H1 (cell line): ENCODE measurements at regions not wholly inside any gene's neighbourhood (a gene's known extent, or its start where the extent isn't known, plus 50 kb on each side); places are given as distances from the start of the nearest gene placed in this dataset.
A peak's percentile ranks its signal among the peaks of the same experiment; 100 is the strongest.

Experiments used
- CTCF ChIA-PET: fragments of 300-600 bp; sonication (Branson Sonifier 250); formaldehyde crosslinking; loops from one replicate; lab custom pipeline; 2021; ENCODE audit not compliant: partially characterized antibody; lab: Charles Lee
- POLR2A ChIA-PET: fragments of 300-600 bp; sonication (Branson Sonifier 250); formaldehyde crosslinking; loops from one replicate; lab custom pipeline; 2021; ENCODE audit warnings: inconsistent platforms; ENCODE audit not compliant: partially characterized antibody; lab: Charles Lee
- DNase-seq, 2 experiments: peaks; one replicate each; pipeline versions ENCODE4 v3.0.0 to v3.0.0-alpha.2; 2010 to 2022; ENCODE audit warnings: low spot score in 2 of 2, low read depth in 1 of 2, mixed read lengths in 1 of 2
- FAIRE-seq: peaks from 2 replicates; lab custom pipeline; 2011; peaks lifted over from hg19 to GRCh38; lab: Jason Lieb, UNC
- H2AFZ ChIP-seq: 2 replicates; pipeline ENCODE4 v1.8.1; 2012; ENCODE audit warnings: low read length, inconsistent platforms
- H2AK5ac ChIP-seq: 2 replicates; pipeline ENCODE4 v1.6.1; 2013; ENCODE audit warnings: low read depth, low read length
- H2BK120ac ChIP-seq: replicated peaks from 2 replicates; pipeline ENCODE3; 2013; ENCODE audit warnings: low read depth, low read length, inconsistent platforms
- H2BK12ac ChIP-seq: 2 replicates; pipeline ENCODE4 v1.6.1; 2013; ENCODE audit warnings: low read depth, low read length
- H2BK15ac ChIP-seq: 2 replicates; pipeline ENCODE4 v1.6.1; 2013; ENCODE audit warnings: low read length
- H2BK20ac ChIP-seq: 2 replicates; pipeline ENCODE4 v1.6.1; 2013; ENCODE audit warnings: low read length
- H2BK5ac ChIP-seq: 2 replicates; pipeline ENCODE4 v1.6.1; 2013; ENCODE audit warnings: low read depth, low read length
- H3K14ac ChIP-seq: 2 replicates; pipeline ENCODE4 v1.6.1; 2013; ENCODE audit warnings: inconsistent platforms; ENCODE audit not compliant: insufficient read length
- H3K18ac ChIP-seq: 2 replicates; pipeline ENCODE4 v1.6.1; 2013; ENCODE audit warnings: low read length; ENCODE audit errors: extremely low read depth
- H3K23ac ChIP-seq: 2 replicates; pipeline ENCODE4 v1.6.1; 2013; ENCODE audit warnings: inconsistent platforms; ENCODE audit not compliant: insufficient read length
- H3K23me2 ChIP-seq: 2 replicates; pipeline ENCODE4 v1.6.1; 2013; ENCODE audit warnings: low read depth, low read length
- H3K27ac ChIP-seq: 2 replicates; pipeline ENCODE4 v1.6.1; 2011; ENCODE audit warnings: low read depth, low read length, inconsistent platforms
- H3K27me3 ChIP-seq, 4 experiments: replicated peaks in 1 of 4; 1 replicate in 1 of 4; 2 replicates in 3 of 4; pipeline versions ENCODE4 v1.6.1 to v1.8.1; 2011 to 2013; ENCODE audit warnings: low read length in 3 of 4, mild to moderate bottlenecking in 3 of 4, inconsistent platforms in 2 of 4, mixed read lengths in 2 of 4, moderate library complexity in 1 of 4; ENCODE audit not compliant: control insufficient read depth in 3 of 4, insufficient read depth in 3 of 4; ENCODE audit errors: extremely low read depth in 1 of 4
- H3K36me3 ChIP-seq, 4 experiments: 2 replicates each; pipeline versions ENCODE4 v1.6.1 to v1.8.1; 2011 to 2013; ENCODE audit warnings: mild to moderate bottlenecking in 4 of 4, low read length in 3 of 4, moderate library complexity in 2 of 4, control low read depth in 1 of 4, inconsistent platforms in 1 of 4; ENCODE audit not compliant: insufficient read depth in 4 of 4, control insufficient read depth in 2 of 4
- H3K4ac ChIP-seq: replicated peaks from 2 replicates; pipeline ENCODE3; 2013; ENCODE audit warnings: low read length, low read depth, mixed read lengths, inconsistent platforms; ENCODE audit not compliant: insufficient read length
- H3K4me1 ChIP-seq, 4 experiments: replicated peaks in 1 of 4; 1 replicate in 1 of 4; 2 replicates in 3 of 4; pipeline versions ENCODE4 v1.6.1 to v1.8.1; 2011 to 2013; ENCODE audit warnings: low read length in 3 of 4, inconsistent platforms in 2 of 4, mixed read lengths in 1 of 4; ENCODE audit not compliant: insufficient read depth in 4 of 4, control insufficient read depth in 3 of 4
- H3K4me2 ChIP-seq, 2 experiments: 2 replicates each; pipeline versions ENCODE4 v1.6.1 to v1.8.1; 2011 to 2013; ENCODE audit warnings: low read depth in 2 of 2, low read length in 2 of 2, control low read depth in 1 of 2, inconsistent platforms in 1 of 2, mild to moderate bottlenecking in 1 of 2; ENCODE audit not compliant: insufficient read depth in 1 of 2
- H3K4me3 ChIP-seq, 4 experiments: fragments of 200-600, 300-600 bp in 1 of 4; sonication (generic), shearing (Covaris generic), sonication (Bioruptor Twin) in 1 of 4; 2 replicates each; pipeline versions ENCODE4 v1.5.1 to v1.8.1; 2011 to 2016; ENCODE audit warnings: low read length in 4 of 4, low read depth in 3 of 4, control low read depth in 2 of 4, inconsistent platforms in 2 of 4, mild to moderate bottlenecking in 2 of 4, mixed read lengths in 1 of 4, moderate library complexity in 1 of 4; ENCODE audit not compliant: insufficient read depth in 2 of 4; ENCODE audit errors: extremely low read depth in 1 of 4
- H3K56ac ChIP-seq: replicated peaks from 2 replicates; pipeline ENCODE3; 2013; ENCODE audit warnings: low read depth, mild to moderate bottlenecking, mixed read lengths, low read length, inconsistent platforms; ENCODE audit not compliant: insufficient read length
- H3K79me1 ChIP-seq: 2 replicates; pipeline ENCODE4 v1.6.1; 2013; ENCODE audit warnings: low read depth, low read length, control low read depth
- H3K79me2 ChIP-seq, 2 experiments: 2 replicates each; pipeline versions ENCODE4 v1.6.1 to v1.8.1; 2012 to 2013; ENCODE audit warnings: low read length in 2 of 2, mild to moderate bottlenecking in 2 of 2, inconsistent platforms in 1 of 2; ENCODE audit not compliant: insufficient read depth in 2 of 2, control insufficient read depth in 1 of 2
- H3K9ac ChIP-seq, 4 experiments: replicated peaks in 1 of 4; 1 replicate in 1 of 4; 2 replicates in 3 of 4; pipeline versions ENCODE4 v1.6.1 to v1.8.1; 2011 to 2013; ENCODE audit warnings: low read depth in 3 of 4, low read length in 3 of 4, control low read depth in 2 of 4, mild to moderate bottlenecking in 2 of 4, moderate library complexity in 2 of 4, inconsistent platforms in 1 of 4; ENCODE audit errors: extremely low read depth in 1 of 4
- H3K9me3 ChIP-seq, 2 experiments: 2 replicates each; pipeline versions ENCODE4 v1.6.1 to v1.8.1; 2012 to 2013; ENCODE audit warnings: mild to moderate bottlenecking in 2 of 2, moderate library complexity in 2 of 2, control low read depth in 1 of 2, inconsistent platforms in 1 of 2, low read depth in 1 of 2, low read length in 1 of 2, mixed read lengths in 1 of 2; ENCODE audit not compliant: insufficient read depth in 2 of 2
- H4K20me1 ChIP-seq, 2 experiments: replicated peaks in 1 of 2; 2 replicates each; pipeline versions ENCODE3 to v1.8.1; 2011 to 2013; ENCODE audit warnings: inconsistent platforms in 2 of 2, low read length in 2 of 2, mild to moderate bottlenecking in 1 of 2; ENCODE audit not compliant: insufficient read depth in 2 of 2, control insufficient read depth in 1 of 2
- H4K5ac ChIP-seq: 2 replicates; pipeline ENCODE4 v1.6.1; 2013; ENCODE audit warnings: low read length, low read depth, mixed read lengths, inconsistent platforms; ENCODE audit not compliant: insufficient read length
- H4K8ac ChIP-seq: 2 replicates; pipeline ENCODE4 v1.8.0; 2013; ENCODE audit warnings: mild to moderate bottlenecking, moderate library complexity, low read length, inconsistent platforms; ENCODE audit not compliant: insufficient read depth; ENCODE audit errors: extremely low read depth
- H4K91ac ChIP-seq: replicated peaks from 2 replicates; pipeline ENCODE3; 2013; ENCODE audit warnings: low read length, mixed read lengths, inconsistent platforms; ENCODE audit not compliant: insufficient read length
- RAD21 ChIP-seq, 2 experiments: IDR thresholded peaks in 1 of 2; conservative IDR thresholded peaks in 1 of 2; 2 replicates each; pipeline ENCODE4 v1.6.1; 2011; ENCODE audit warnings: low read depth in 2 of 2, low read length in 2 of 2, improper control_type of control experiment in 1 of 2, inconsistent platforms in 1 of 2, mild to moderate bottlenecking in 1 of 2, moderate library complexity in 1 of 2
- SIN3A ChIP-seq, 2 experiments: IDR thresholded peaks in 1 of 2; conservative IDR thresholded peaks in 1 of 2; 2 replicates each; pipeline ENCODE4 v1.6.1; 2011 to 2012; ENCODE audit warnings: low read length in 2 of 2, improper control_type of control experiment in 1 of 2, low read depth in 1 of 2, mild to moderate bottlenecking in 1 of 2
- TEAD4 ChIP-seq: IDR thresholded peaks from 2 replicates; pipeline ENCODE4 v1.6.1; 2012; ENCODE audit warnings: low read depth, low read length, inconsistent platforms, mixed read lengths
- WGBS, 2 experiments: shearing (Covaris generic) in 1 of 2; methylation state at CpG; one replicate each; pipeline versions ENCODE4 v1.1.6 to v1.1.7; 2013 to 2015; ENCODE audit warnings: low lambda C conversion rate in 2 of 2, mixed read lengths in 2 of 2, inconsistent platforms in 1 of 2, low coverage in 1 of 2, missing lambda C conversion rate in 1 of 2; ENCODE audit not compliant: insufficient replicate concordance in 2 of 2, insufficient coverage in 1 of 2, insufficient read length in 1 of 2; ENCODE audit errors: extremely low coverage in 1 of 2, missing lambda C conversion rate in 1 of 2; 5-methylcytosine and 5-hydroxymethylcytosine counted together
- TF ChIP-seq, protein P1 (sequence below), 3 experiments: IDR thresholded peaks; 1 replicate in 2 of 3; 2 replicates in 1 of 3; pipeline versions ENCODE4 v1.5.1 to v1.6.1; 2011; ENCODE audit warnings: low read length in 3 of 3, mild to moderate bottlenecking in 3 of 3, inconsistent platforms in 2 of 3, low read depth in 1 of 3, moderate library complexity in 1 of 3; ENCODE audit not compliant: insufficient read depth in 1 of 3; ENCODE audit errors: control extremely low read depth in 1 of 3

DNA sequence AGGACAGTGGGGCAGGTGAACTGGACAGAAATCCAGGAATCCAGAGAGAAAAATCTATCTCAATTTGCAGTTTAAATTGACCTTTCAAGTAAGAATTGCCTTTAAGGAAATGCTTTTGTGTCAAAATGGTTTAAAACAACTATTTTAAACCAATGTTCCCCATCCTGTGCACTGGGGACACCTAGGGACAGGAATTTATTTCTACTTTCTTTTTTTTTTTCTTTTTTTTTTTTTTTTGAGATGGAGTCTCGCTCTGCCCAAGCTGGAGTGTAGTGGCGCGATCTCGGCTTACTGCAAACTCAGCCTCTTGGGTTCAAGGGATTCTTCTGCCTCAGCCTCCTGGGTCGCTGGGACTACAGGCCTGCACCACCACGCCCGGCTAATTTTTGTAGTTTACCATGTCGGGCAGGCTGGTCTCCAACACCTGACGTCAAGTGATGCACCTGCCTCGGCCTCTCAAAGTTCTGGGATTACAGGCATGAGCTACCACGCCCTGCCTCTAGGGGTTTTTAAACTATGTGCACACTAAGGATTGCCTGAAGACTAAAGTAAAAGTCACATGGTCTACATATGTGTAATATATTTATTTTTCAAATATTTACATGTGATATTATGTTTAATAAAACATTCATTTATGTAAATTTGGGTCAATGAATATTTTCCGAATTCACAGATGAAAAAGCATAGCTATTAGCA lies 1213.4 kb downstream of the STIM2 start:
- FAIRE-seq = no peak
- POLR2A ChIA-PET = interaction anchor here (0.6 kb wide), 1 partner anchor 25 kb away, joined by 3 read pairs; no protein-coding TSS in a partner anchor
- CTCF ChIA-PET = interaction anchor here (0.6 to 1.8 kb wide), 12 partner anchors 10 to 1438 kb away, joined by 3 to 17 read pairs (median 4); no protein-coding TSS in a partner anchor

More for the DNA sequence above, 1213.4 kb downstream of the STIM2 start:
- TF ChIP-seq TEAD4 (peak; percentile 68), SIN3A (conservative IDR thresholded peaks at IDR 0.05 in 1 of 2, IDR thresholded peaks at IDR 0.05 in 1 of 2; ENCODE audit: low read depth in 1 of 2, low read length in 2 of 2) (no peak), RAD21 (IDR thresholded peaks at IDR 0.05 in 1 of 2, conservative IDR thresholded peaks at IDR 0.05 in 1 of 2; ENCODE audit: low read depth in 2 of 2, low read length in 2 of 2) (0 out of 4 replicates have a peak, but pooled peaks of 1 of the 2 experiments have one; percentile 19)
- TF ChIP-seq, protein P1, sequence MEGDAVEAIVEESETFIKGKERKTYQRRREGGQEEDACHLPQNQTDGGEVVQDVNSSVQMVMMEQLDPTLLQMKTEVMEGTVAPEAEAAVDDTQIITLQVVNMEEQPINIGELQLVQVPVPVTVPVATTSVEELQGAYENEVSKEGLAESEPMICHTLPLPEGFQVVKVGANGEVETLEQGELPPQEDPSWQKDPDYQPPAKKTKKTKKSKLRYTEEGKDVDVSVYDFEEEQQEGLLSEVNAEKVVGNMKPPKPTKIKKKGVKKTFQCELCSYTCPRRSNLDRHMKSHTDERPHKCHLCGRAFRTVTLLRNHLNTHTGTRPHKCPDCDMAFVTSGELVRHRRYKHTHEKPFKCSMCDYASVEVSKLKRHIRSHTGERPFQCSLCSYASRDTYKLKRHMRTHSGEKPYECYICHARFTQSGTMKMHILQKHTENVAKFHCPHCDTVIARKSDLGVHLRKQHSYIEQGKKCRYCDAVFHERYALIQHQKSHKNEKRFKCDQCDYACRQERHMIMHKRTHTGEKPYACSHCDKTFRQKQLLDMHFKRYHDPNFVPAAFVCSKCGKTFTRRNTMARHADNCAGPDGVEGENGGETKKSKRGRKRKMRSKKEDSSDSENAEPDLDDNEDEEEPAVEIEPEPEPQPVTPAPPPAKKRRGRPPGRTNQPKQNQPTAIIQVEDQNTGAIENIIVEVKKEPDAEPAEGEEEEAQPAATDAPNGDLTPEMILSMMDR (IDR thresholded peaks at IDR 0.05; ENCODE audit: control extremely low read depth in 1 of 3, insufficient read depth in 1 of 3, low read depth in 1 of 3, low read length in 3 of 3) = peak; percentile 19 to 39 (median 19); a peak in 3 of 4 replicates
- H3K27ac ChIP-seq = no peak overlapping the region
- no peaks in the 10 kb centered on the region for H3K79me2 ChIP-seq
- H3K4ac ChIP-seq = no peak overlapping the region
- 88% methylated on average over 12 of the region's 12 CpGs; no CpG with 5 or more reads in 1 of the 2 experiments for WGBS, 2 experiments
- H3K18ac ChIP-seq = no peak overlapping the region; the same call in 1 of the 2 replicates
- no peaks in the 10 kb centered on the region for H3K79me1 ChIP-seq
- no peak overlapping the region for H3K4me2 ChIP-seq
- no peaks in the 10 kb centered on the region for H3K9me3 ChIP-seq
- H2BK15ac ChIP-seq = no peak overlapping the region
- H3K14ac ChIP-seq = no peak overlapping the region
- H2BK12ac ChIP-seq = no peak overlapping the region
- no peaks in the 10 kb centered on the region for H3K4me1 ChIP-seq
- H2BK20ac ChIP-seq = no peak overlapping the region
- no peak overlapping the region for H4K8ac ChIP-seq
- no peak overlapping the region for H3K23ac ChIP-seq
- H2AK5ac ChIP-seq = no peak overlapping the region
- H3K56ac ChIP-seq = no peak overlapping the region
- no peak overlapping the region for H2AFZ ChIP-seq
- H2BK5ac ChIP-seq = no peak overlapping the region
- no peaks in the 10 kb centered on the region for H3K23me2 ChIP-seq
- no peak overlapping the region for H3K4me3 ChIP-seq
- H4K5ac ChIP-seq = no peak overlapping the region
- H2BK120ac ChIP-seq = no peak overlapping the region
- no peaks in the 10 kb centered on the region for H3K36me3 ChIP-seq
- H4K91ac ChIP-seq = no peak overlapping the region
- no peaks in the 10 kb centered on the region for H4K20me1 ChIP-seq
- no peaks in the 10 kb centered on the region for H3K27me3 ChIP-seq
- H3K9ac ChIP-seq = no peak overlapping the region
- peak in 1 of 2 experiments; percentile 52 for DNase-seq
